PFSK-1 (cell line): ENCODE measurements at regions not wholly inside any gene's neighbourhood (a gene's known extent, or its start where the extent isn't known, plus 50 kb on each side); places are given as distances from the start of the nearest gene placed in this dataset.

ENCODE experiments used
- FOXP2 ChIP-seq: optimal IDR thresholded peaks from 2 replicates; pipeline ENCODE3; 2011; ENCODE audit warnings: borderline replicate concordance, control low read depth, inconsistent platforms; ENCODE audit not compliant: insufficient read depth; ENCODE audit errors: extremely low read length, extremely low read depth
- POLR2AphosphoS5 ChIP-seq: IDR thresholded peaks from 2 replicates; pipeline ENCODE4 v1.6.1; 2012; ENCODE audit warnings: low read depth, mild to moderate bottlenecking, control low read depth, low read length, moderate library complexity
- REST ChIP-seq, 2 experiments: IDR thresholded peaks; 2 replicates each; pipeline versions ENCODE4 v1.6.1 to v1.8.0; 2011 to 2012; ENCODE audit warnings: low read depth in 2 of 2, low read length in 2 of 2, control low read depth in 1 of 2, inconsistent platforms in 1 of 2, mild to moderate bottlenecking in 1 of 2, moderate library complexity in 1 of 2; ENCODE audit not compliant: insufficient read depth in 1 of 2
- SIN3A ChIP-seq: IDR thresholded peaks from 2 replicates; pipeline ENCODE4 v1.6.1; 2012; ENCODE audit warnings: mild to moderate bottlenecking, low read length, moderate library complexity, borderline replicate concordance; ENCODE audit not compliant: insufficient read depth
- TAF1 ChIP-seq: IDR thresholded peaks from 2 replicates; pipeline ENCODE4 v1.6.1; 2012; ENCODE audit warnings: low read length, control low read depth, borderline replicate concordance; ENCODE audit not compliant: insufficient read depth

DNA sequence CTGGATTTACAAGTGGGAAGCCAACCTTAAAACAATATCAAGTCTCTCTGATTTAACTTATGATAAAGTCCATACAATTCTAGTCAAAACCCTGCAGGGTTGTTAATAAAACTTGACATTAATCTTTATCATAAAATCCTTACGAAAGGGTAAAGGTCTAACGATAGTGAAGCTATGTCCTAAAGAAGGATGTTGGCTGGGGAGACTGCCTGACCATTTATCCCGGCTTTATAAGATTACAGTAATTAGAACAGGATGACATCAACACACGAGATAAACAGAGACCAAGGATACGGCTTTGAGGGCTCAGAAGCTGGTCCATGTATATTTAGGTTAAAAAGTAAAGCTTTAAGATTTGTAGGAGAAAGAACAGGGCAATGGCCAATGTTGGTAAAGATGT, 189.0 kb upstream of the COPS8 start:
- no peak for TF ChIP-seq REST (IDR thresholded peaks at IDR 0.05; ENCODE audit: insufficient read depth in 1 of 2, low read depth in 2 of 2, low read length in 2 of 2)
- TF ChIP-seq TAF1: no peak
- no peak for TF ChIP-seq SIN3A
- TF ChIP-seq FOXP2: no peak
- no peak for TF ChIP-seq POLR2AphosphoS5

DNA sequence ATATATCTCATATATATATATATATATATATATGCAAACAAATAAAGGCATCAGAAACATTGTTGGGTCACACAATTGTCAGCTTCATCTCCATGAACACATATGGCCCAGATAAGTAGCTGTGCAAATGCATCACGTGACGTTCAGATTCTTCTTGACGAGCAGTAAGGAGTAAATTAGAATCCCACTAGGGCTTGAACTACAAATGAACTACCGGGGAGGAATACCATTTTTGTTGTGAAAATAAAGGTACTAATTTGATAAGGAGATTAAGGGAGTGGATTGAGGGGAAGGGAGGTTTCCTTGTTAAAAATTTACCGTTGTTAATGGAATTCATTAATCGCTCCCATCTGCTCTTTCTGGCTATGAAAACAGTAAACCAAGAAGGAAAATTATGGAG, 186.5 kb upstream of the COPS8 start:
- TF ChIP-seq FOXP2: no peak
- no peak for TF ChIP-seq REST (IDR thresholded peaks at IDR 0.05; ENCODE audit: insufficient read depth in 1 of 2, low read depth in 2 of 2, low read length in 2 of 2)
- TF ChIP-seq TAF1: no peak
- no peak for TF ChIP-seq POLR2AphosphoS5
- TF ChIP-seq SIN3A: no peak

- TF ChIP-seq FOXP2: no peak
- no peak for TF ChIP-seq SIN3A
- no peak for TF ChIP-seq TAF1
- TF ChIP-seq REST (IDR thresholded peaks at IDR 0.05; ENCODE audit: insufficient read depth in 1 of 2, low read depth in 2 of 2, low read length in 2 of 2): no peak
- no peak for TF ChIP-seq POLR2AphosphoS5
These were observed 185.6 kb upstream of the COPS8 start for GRCh38 chr2:236899950-236900640.

DNA sequence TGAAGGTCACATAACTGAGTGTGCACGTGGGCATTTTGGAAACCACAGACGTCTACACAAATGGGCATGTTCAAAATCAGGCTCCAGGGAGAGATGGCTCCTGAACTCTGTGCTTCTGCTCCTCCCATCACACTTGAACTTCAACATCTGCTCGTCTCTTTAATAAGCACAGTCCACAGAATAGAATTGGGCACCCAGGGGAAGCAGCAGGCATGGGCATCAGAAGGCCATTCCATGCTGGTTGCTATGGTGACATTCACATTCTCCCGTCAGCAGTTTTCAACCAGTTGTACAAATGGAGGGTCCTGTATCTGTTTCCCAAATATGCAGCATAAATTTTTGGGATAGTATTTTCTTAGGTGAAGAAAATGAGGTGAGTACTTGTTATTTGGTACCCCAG, 183.7 kb upstream of the COPS8 start:
- no peak for TF ChIP-seq TAF1
- no peak for TF ChIP-seq POLR2AphosphoS5
- no peak for TF ChIP-seq FOXP2
- TF ChIP-seq REST (IDR thresholded peaks at IDR 0.05; ENCODE audit: insufficient read depth in 1 of 2, low read depth in 2 of 2, low read length in 2 of 2): no peak
- no peak for TF ChIP-seq SIN3A

DNA sequence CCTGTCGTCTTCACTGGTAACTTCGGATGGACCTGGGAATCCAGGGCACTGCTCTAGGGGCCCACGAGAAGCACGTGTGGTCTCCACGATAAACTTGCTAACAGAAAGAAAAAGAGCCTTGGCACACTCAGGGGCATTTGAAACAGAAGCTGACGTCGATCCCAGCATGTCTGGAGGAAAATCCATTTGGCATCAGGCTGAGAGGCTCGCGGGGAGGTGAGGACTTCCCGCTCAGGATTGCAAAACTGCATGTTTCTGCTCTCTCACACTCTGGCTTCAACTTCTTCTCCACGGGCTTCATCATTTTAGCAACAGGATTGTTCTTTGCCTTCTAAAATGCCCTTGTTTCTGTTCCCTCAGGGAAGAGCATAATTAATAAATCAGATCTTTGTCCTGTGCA, 181.7 kb upstream of the COPS8 start:
- TF ChIP-seq FOXP2 (no peak), TAF1 (no peak), SIN3A (no peak)
